A673 (cell line): ENCODE measurements at regions not wholly inside any gene's neighbourhood (a gene's known extent, or its start where the extent isn't known, plus 50 kb on each side); places are given as distances from the start of the nearest gene placed in this dataset.
A peak's percentile ranks its signal among the peaks of the same experiment; 100 is the strongest.

Source experiments
- BruUV-seq: library from RNA; stranded (reverse); fragments of 400-500 nt; replicated peaks from 2 replicates; lab custom pipeline; 2021; lab: Mats Ljungman, UMichigan
- CTCF ChIA-PET: fragments of 300-600 bp; sonication (Branson Sonifier 250); formaldehyde crosslinking; loops from one replicate; lab custom pipeline; 2022; ENCODE audit warnings: antibody characterized with exemption; lab: Charles Lee
- POLR2A ChIA-PET: fragments of 300-600 bp; sonication (Branson Sonifier 250); formaldehyde crosslinking; loops from one replicate; lab custom pipeline; 2022; ENCODE audit warnings: antibody characterized with exemption; ENCODE audit not compliant: low non-redundant PET; lab: Charles Lee
- DNase-seq: peaks from one replicate; pipeline ENCODE4 v3.0.0-alpha.2; 2015; ENCODE audit warnings: low spot score
- H3K27ac ChIP-seq: fragments of 200-600 bp; sonication (generic); 2 replicates; pipeline ENCODE4 v1.5.1; 2016; ENCODE audit warnings: mixed run types, low read depth, mild to moderate bottlenecking, mixed read lengths, antibody characterized with exemption, low read length; ENCODE audit not compliant: poor library complexity, severe bottlenecking
- H3K27me3 ChIP-seq: fragments of 200-600 bp; sonication (generic); replicated peaks from 2 replicates; pipeline ENCODE4 v1.6.1; 2017; ENCODE audit warnings: mixed run types, low read depth, mild to moderate bottlenecking, mixed read lengths, antibody characterized with exemption, low read length; ENCODE audit not compliant: insufficient read depth, poor library complexity
- H3K36me3 ChIP-seq: fragments of 200-600 bp; sonication (generic); 2 replicates; pipeline ENCODE4 v1.6.1; 2016; ENCODE audit warnings: mixed run types, mild to moderate bottlenecking, mixed read lengths, antibody characterized with exemption, low read length; ENCODE audit not compliant: insufficient read depth, poor library complexity, severe bottlenecking
- H3K4me1 ChIP-seq: fragments of 200-600 bp; sonication (generic); 2 replicates; pipeline ENCODE4 v1.6.1; 2017; ENCODE audit warnings: mixed run types, mild to moderate bottlenecking, mixed read lengths, antibody characterized with exemption, low read length; ENCODE audit not compliant: insufficient read depth, poor library complexity, severe bottlenecking
- H3K4me3 ChIP-seq: fragments of 200-600 bp; sonication (generic); 2 replicates; pipeline ENCODE4 v1.5.1; 2016; ENCODE audit warnings: low read depth, mixed run types, mild to moderate bottlenecking, mixed read lengths, low read length; ENCODE audit not compliant: poor library complexity, severe bottlenecking
- H3K9me3 ChIP-seq: fragments of 200-600 bp; sonication (generic); 2 replicates; pipeline ENCODE4 v1.6.1; 2016; ENCODE audit warnings: mixed run types, low read depth, mild to moderate bottlenecking, mixed read lengths, antibody characterized with exemption, low read length; ENCODE audit not compliant: poor library complexity, severe bottlenecking
- CTCF ChIP-seq: fragments of 300-800, 200-600 bp; sonication (generic); conservative IDR thresholded peaks from 2 replicates; pipeline ENCODE4 v1.5.1; 2017; ENCODE audit warnings: low read depth, mild to moderate bottlenecking, antibody characterized with exemption, low read length, moderate library complexity, mixed read lengths
- EZH2 ChIP-seq: fragments of 200-600 bp; sonication (generic); IDR thresholded peaks from 2 replicates; pipeline ENCODE4 v1.6.1; 2017; ENCODE audit warnings: borderline replicate concordance, low read depth, mild to moderate bottlenecking, mixed read lengths, antibody characterized with exemption, low read length; ENCODE audit not compliant: poor library complexity, severe bottlenecking
- intact Hi-C: fragments of 100-400 bp; cut with micrococcal nuclease; formaldehyde crosslinking; loops from one replicate; pipeline ENCODE4 v1.10.0; 2022; ENCODE audit not compliant: unreplicated experiment

- no TSS peak for BruUV-seq
- POLR2A ChIA-PET, result no interaction called here
- Histone ChIP-seq H3K4me3 (no peak overlapping the region), H3K9me3 (no peaks in the 10 kb centered on the region), H3K4me1 (no peaks in the 10 kb centered on the region), H3K27ac (no peak overlapping the region), H3K36me3 (no peaks in the 10 kb centered on the region), H3K27me3 (no peaks in the 10 kb centered on the region)
- TF ChIP-seq CTCF, result no peak
- TF ChIP-seq EZH2, result no peak
- CTCF ChIA-PET, result no interaction called here
- DNase-seq, result peak; percentile 22
- intact Hi-C loops, result no loop called here
Measured at GRCh38 chr5:36452424-36453006, 150.8 kb upstream of the RANBP3L start.

GRCh38 chr5:36457511-36458270 is 148.7 kb upstream of the SLC1A3 start:
- CTCF ChIA-PET, result no interaction called here
- Histone ChIP-seq H3K4me3 (no peak overlapping the region), H3K4me1 (no peaks in the 10 kb centered on the region), H3K27ac (no peak overlapping the region), H3K9me3 (no peaks in the 10 kb centered on the region), H3K27me3 (no peaks in the 10 kb centered on the region), H3K36me3 (no peaks in the 10 kb centered on the region)
- TF ChIP-seq CTCF (no peak), EZH2 (no peak)
- DNase-seq, result no peak
- POLR2A ChIA-PET, result no interaction called here
- intact Hi-C loops, result no loop called here
- BruUV-seq, result no TSS peak

- DNase-seq, result no peak
- Histone ChIP-seq H3K4me3 (no peak overlapping the region), H3K27ac (no peak overlapping the region), H3K9me3 (no peaks in the 10 kb centered on the region), H3K36me3 (no peaks in the 10 kb centered on the region), H3K4me1 (no peaks in the 10 kb centered on the region), H3K27me3 (no peaks in the 10 kb centered on the region)
- no TSS peak for BruUV-seq
- POLR2A ChIA-PET, result no interaction called here
- CTCF ChIA-PET, result no interaction called here
- intact Hi-C loops, result no loop called here
- TF ChIP-seq EZH2 (no peak), CTCF (no peak)
Measured at GRCh38 chr5:36458746-36459145, 147.7 kb upstream of the SLC1A3 start.
